ENCODE measurements at regions not wholly inside any gene's neighbourhood (a gene's known extent, or its start where the extent isn't known, plus 50 kb on each side); places are given as distances from the start of the nearest gene placed in this dataset.
"Not testable (repeated sequence)": the region's sequence is repeated elsewhere in the genome, so short reads cannot be mapped to it uniquely, and the experiment has no call there.

GRCh38 chr14:101683365-101683764, 78.1 kb upstream of the PPP2R5C start:
- Histone ChIP-seq H3K27ac (no peak overlapping the region), H3K9me3 (no peaks in the 10 kb centered on the region), H3K4me3 (no peak overlapping the region), H3K27me3 (replicated peaks; ENCODE audit: insufficient read depth) (no peaks in the 10 kb centered on the region), H3K4me1 (replicated peaks) (no peaks in the 10 kb centered on the region), H3K36me3 (no peaks in the 10 kb centered on the region)
- DNase-seq (ENCODE audit: low spot score): no peak
- TF ChIP-seq POLR2A (IDR thresholded peaks at IDR 0.05) (no peak), POLR2AphosphoS5 (IDR thresholded peaks at IDR 0.05) (no peak), CTCF (IDR thresholded peaks at IDR 0.05) (no peak)
- intact Hi-C loops (cut with DNase I): no loop called here
- WGBS: 87% methylated on average over 6 of the region's 6 CpGs

DNA sequence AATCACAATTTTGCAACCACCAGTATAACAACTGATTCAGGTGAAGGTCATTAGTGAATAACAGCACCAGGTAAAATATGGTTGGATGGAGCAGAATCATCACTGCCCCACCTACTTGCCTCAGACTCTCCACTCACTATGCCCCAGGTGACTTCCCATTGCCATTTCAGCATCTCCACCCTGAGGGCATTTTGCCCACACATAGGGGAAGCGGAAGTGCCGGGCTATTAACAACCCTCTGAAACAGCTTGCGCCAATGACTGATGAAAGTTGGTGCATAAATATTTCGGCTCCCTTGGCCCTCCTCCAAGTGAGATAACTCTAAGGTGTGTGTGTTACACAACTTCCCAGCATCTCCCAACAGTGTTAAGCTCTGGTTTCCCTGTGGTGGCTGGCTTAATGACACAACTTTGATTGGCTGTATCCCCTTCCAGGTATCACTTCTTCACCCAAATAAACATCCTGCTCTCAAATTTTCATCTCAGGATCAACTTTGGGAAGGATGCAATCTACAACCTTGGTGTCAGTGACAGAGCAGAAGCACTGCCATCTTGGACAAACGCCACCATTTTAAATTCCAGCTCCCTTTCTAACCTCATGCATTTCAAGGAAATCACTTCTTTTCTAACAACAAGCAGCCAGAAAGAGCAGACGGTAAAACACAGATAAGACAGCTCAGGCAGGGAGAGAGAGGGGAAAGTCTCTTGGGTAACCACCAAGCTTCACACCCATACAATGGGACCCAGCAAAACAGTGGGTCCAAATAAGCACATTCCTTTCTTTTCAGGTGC, 73.6 kb upstream of the PPP2R5C start:
- Histone ChIP-seq H3K27me3 (replicated peaks; ENCODE audit: insufficient read depth) (no peaks in the 10 kb centered on the region), H3K36me3 (no peaks in the 10 kb centered on the region), H3K4me1 (replicated peaks) (no peaks in the 10 kb centered on the region), H3K4me3 (no peak overlapping the region), H3K9me3 (no peaks in the 10 kb centered on the region), H3K27ac (no peak overlapping the region)
- 54% methylated on average over 6 of the region's 6 CpGs for WGBS
- intact Hi-C loops (cut with DNase I): no loop called here
- no peak for DNase-seq (ENCODE audit: low spot score)
- TF ChIP-seq CTCF (IDR thresholded peaks at IDR 0.05) (no peak), POLR2A (IDR thresholded peaks at IDR 0.05) (no peak), POLR2AphosphoS5 (IDR thresholded peaks at IDR 0.05) (no peak)

DNA sequence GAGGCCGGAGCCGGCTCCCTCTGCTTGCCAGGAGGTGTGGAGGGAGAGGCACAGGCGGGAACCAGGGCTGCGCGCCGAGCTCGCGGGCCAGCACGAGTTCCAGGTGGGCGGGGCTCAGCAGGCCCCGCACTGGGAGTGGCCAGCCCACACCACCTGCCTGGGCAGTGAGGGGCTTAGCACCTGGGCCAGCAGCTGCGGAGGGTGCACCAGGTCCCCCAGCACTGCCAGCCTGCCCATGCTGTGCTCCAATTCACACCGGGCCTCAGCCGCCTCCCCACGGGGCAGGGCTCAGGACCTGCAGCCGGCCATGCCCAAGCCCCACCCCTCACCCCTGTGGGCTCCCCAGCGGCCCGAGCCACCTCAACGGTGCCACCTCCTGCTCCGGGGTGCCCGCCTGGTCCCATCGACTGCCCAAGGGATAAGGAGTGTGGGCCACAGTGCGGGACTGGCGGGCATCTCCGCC, 72.4 kb upstream of the PPP2R5C start:
- H3K27ac ChIP-seq: no peak overlapping the region
- H3K4me1 ChIP-seq (replicated peaks): no peaks in the 10 kb centered on the region
- intact Hi-C loops (cut with DNase I): no loop called here
- no peaks in the 10 kb centered on the region for H3K9me3 ChIP-seq
- no peak for DNase-seq (ENCODE audit: low spot score)
- no peaks in the 10 kb centered on the region for H3K27me3 ChIP-seq (replicated peaks; ENCODE audit: insufficient read depth)
- WGBS: 96% methylated on average over 25 of the region's 25 CpGs
- no peak overlapping the region for H3K4me3 ChIP-seq
- no peaks in the 10 kb centered on the region for H3K36me3 ChIP-seq
- TF ChIP-seq CTCF (IDR thresholded peaks at IDR 0.05): no peak
- no peak for TF ChIP-seq POLR2AphosphoS5 (IDR thresholded peaks at IDR 0.05)
- TF ChIP-seq POLR2A (IDR thresholded peaks at IDR 0.05): no peak

DNA sequence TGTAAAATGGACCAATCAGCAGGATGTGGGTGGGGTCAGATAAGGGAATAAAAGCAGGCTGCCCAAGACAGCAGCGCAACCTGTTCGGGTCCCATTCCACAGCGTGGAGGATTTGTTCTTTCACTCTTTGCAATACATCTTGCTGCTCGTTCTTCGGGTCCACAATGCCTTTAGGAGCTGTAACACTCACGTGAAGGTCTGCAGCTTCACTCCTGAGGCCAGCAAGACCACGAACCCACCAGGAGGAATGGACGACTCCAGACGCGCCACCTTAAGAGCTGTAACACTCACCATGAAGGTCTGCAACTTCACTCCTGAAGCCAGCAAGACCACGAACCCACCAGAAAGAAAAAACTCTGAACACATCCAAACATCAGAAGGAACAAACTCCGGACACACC, 71.5 kb upstream of the PPP2R5C start:
- intact Hi-C loops (cut with DNase I); H3K36me3 ChIP-seq; DNase-seq (ENCODE audit: low spot score); H3K4me1 ChIP-seq (replicated peaks); H3K9me3 ChIP-seq; H3K4me3 ChIP-seq; H3K27ac ChIP-seq; H3K27me3 ChIP-seq (replicated peaks; ENCODE audit: insufficient read depth): not testable (repeated sequence)
- WGBS: 91% methylated on average over 12 of the region's 12 CpGs

- WGBS: 35% methylated on average over 1 of the region's 1 CpG
- intact Hi-C loops (cut with DNase I): no loop called here
- H3K27ac ChIP-seq: no peak overlapping the region
Measured at GRCh38 chr14:101695659-101696058, 65.8 kb upstream of the PPP2R5C start.

More at GRCh38 chr14:101695659-101696058, 65.8 kb upstream of the PPP2R5C start:
- Histone ChIP-seq H3K36me3 (no peaks in the 10 kb centered on the region), H3K4me3 (no peak overlapping the region), H3K9me3 (no peaks in the 10 kb centered on the region), H3K4me1 (replicated peaks) (no peaks in the 10 kb centered on the region), H3K27me3 (replicated peaks; ENCODE audit: insufficient read depth) (no peaks in the 10 kb centered on the region)
- no peak for TF ChIP-seq POLR2AphosphoS5 (IDR thresholded peaks at IDR 0.05)
- no peak for TF ChIP-seq CTCF (IDR thresholded peaks at IDR 0.05)
- TF ChIP-seq POLR2A (IDR thresholded peaks at IDR 0.05): no peak
- no peak for DNase-seq (ENCODE audit: low spot score)

Measured in prostate gland (tissue), 2 donors.